HG03175 (cell line): ENCODE measurements at regions not wholly inside any gene's neighbourhood (a gene's known extent, or its start where the extent isn't known, plus 50 kb on each side); places are given as distances from the start of the nearest gene placed in this dataset.
"Not testable (repeated sequence)": the region's sequence is repeated elsewhere in the genome, so short reads cannot be mapped to it uniquely, and the experiment has no call there.

Experiments used
- ATAC-seq: cut with Tn5 transposase; IDR thresholded peaks from one replicate; pipeline ENCODE4 v1.9.1; 2021; ENCODE audit warnings: mild to moderate bottlenecking, moderate library complexity; ENCODE audit not compliant: unreplicated experiment

GRCh38 chr7:89616829-89617228, 537.4 kb upstream of the STEAP1 start:
- ATAC-seq = not testable (repeated sequence)

DNA sequence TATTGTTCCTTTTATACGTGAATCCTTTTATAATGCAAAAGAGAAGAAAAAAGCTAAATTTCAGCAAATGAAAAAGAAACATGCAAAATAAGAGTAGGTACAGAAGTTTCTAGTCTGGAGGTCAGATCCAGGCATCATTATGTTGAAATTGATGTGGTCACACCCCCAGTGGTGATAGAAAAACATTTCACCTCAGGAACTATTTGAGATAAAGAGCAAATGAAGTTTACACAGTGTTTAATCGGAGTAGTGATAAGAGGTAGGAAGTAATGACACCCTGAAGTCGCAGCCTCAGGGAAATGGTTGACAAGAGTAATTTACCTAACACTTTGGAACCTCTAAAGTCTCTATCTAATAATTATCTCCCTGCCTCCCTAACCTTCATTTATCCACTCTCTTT, 536.0 kb upstream of the STEAP1 start:
- ATAC-seq = no peak

DNA sequence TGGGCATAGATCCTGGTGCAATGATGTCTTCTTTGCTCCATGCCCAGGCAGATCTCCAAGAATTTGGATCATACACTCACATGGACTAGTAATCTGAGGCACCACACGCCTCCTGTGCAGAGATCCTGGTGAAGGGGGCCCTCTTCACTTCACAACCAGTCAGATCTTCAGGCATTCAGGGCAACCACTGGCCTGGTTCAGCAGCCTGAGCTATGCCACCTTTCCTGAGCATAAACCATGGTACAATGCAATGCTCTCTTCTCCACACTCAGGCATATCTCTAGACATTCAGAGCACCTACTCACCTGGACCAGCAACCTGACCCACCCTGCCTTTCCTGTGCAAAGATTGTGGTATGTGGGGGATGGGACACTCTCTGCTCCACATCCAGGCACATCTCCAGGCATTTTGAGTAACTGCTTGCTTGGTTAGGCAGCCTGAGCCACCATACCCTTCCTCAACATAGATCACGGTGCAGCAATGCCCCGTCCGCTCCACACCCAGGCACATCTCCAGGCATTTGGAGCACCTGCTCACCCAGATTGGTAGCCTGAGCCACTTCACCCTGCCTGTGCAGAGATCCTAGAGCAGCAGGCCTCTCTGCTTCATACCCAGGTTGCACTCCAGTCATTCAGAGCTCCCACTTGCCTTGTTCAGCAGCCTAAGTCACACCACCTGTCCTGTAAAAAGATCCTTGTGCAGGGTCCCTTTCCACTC, 532.2 kb upstream of the STEAP1 start:
- no peak for ATAC-seq

- peak; percentile 94 for ATAC-seq
Measured at GRCh38 chr7:89623018-89623672, 531.1 kb upstream of the STEAP1 start.

DNA sequence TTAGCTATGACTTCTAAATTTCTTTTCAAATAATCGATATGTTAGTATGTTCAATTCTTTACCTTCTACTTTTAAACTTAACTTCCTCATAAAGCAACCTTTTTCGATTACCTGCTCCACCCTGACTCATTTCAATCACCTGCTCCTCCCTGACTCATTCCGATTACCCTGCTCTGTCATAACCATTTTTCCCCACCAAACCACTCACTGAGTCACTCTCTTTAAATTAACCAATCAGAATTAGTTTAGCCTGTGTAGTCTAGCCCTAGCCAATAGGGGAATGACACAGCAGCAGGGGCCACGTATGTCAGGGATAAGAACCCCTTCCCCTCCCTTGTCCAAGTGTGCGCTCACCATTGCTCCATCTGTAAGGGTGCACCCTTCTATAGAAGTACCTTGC, 530.1 kb upstream of the STEAP1 start:
- not testable (repeated sequence) for ATAC-seq

DNA sequence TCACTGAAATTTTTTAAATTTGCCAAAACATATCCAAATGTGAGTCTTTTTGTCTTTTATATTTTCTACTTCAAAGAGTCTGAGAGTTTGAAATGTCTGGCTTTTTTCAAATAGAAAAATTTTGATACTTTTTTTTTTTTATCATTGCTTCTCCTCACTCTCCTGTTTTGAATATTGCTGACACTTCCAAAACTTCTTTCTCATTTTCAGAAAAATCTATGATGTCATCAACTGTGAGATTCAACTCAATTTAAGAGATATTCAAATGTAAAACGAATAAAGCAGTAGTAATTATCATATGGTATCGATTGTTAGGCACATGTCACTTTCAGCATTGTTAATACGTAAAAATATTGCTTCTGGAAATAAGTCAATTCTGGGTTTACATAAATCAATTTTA, 505.8 kb upstream of the STEAP1 start:
- ATAC-seq = no peak

- no peak for ATAC-seq
Measured at GRCh38 chr7:89655946-89656345, 498.3 kb upstream of the STEAP1 start.

GRCh38 chr7:89661876-89662275, 492.4 kb upstream of the STEAP1 start:
- ATAC-seq = no peak

- no peak for ATAC-seq
Measured at GRCh38 chr7:89666136-89666835, 488.0 kb upstream of the STEAP1 start.

- ATAC-seq = no peak
Measured at GRCh38 chr7:89680161-89680560, 474.1 kb upstream of the STEAP1 start.

DNA sequence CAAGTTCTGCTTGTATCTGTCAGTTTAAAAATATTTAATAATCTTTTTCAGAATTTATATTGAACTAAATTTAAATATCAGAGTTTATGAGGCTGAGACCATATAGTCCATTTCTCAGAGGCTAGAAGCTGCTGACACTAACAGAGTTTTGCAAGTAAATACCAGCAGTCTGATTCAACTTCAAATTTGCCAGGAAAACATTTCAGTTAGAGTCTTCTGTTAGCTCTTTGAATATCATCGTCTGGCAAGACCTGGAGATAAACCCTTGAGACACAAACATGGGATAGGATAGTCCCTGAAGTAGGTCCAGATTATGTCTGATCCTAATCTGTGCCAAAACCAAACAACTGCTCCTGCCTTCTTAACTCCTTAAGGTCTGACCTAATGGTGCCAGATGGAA, 472.8 kb upstream of the STEAP1 start:
- no peak for ATAC-seq

GRCh38 chr7:89685287-89685686, 469.0 kb upstream of the STEAP1 start:
- no peak for ATAC-seq

GRCh38 chr7:89687211-89687610, 467.1 kb upstream of the STEAP1 start:
- no peak for ATAC-seq

DNA sequence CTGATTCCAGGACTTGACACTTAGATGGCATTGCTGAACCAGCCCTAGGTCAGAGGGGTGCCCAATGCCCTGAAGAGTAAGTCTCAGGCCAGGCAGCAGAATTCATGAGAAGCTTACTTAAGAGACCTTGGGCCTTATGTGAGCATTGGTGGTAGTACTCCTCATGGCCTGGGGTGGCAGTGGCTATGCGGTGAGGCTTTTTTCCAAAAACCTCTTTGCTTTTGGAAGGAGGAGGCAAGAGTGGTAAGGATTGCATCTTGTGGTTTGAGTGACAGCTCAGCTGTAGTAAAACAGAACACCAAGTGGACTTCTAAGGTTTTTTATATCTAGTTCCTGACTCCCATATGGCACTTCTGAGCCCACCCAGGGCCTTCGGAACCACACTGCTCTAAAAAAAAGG, 459.0 kb upstream of the STEAP1 start:
- ATAC-seq = no peak

DNA sequence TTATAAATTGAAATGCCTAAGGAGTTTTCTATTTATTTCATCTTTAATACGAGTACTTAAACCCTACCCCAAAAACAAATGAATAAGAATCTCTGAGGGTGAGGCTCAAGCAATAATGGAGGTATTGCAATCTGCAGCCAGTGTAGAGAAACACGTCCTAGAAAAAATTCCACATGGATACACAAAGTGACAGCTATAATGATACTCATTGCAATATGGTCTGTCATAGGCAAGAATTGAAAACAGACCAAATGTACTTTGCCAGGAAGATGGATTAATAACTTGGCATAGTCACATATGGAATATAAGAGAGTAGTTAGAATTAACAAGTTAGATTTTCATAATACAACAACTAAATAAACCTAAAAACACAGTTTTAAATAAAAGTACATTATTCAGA, 440.1 kb upstream of the STEAP1 start:
- ATAC-seq = no peak

- not testable (repeated sequence) for ATAC-seq
Measured at GRCh38 chr7:89718941-89719340, 435.3 kb upstream of the STEAP1 start.

DNA sequence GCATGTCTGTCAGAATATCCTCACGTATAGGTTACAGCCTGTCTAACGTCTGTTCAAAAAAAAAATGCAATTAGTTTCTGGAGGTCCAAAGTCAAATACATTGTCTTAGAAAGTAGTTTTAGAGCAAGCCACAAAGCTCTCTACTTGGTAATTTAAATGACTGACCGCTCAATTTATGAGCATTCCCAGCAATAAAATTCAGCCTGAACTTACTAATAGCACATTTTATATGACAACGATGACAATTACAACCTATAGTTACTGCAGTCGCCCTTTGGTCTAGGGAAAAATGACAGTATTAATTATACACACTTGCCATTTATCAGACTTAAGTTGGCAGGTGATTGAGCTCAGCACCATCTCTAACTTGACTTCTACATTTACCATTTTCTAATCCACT, 425.8 kb upstream of the STEAP1 start:
- no peak for ATAC-seq

DNA sequence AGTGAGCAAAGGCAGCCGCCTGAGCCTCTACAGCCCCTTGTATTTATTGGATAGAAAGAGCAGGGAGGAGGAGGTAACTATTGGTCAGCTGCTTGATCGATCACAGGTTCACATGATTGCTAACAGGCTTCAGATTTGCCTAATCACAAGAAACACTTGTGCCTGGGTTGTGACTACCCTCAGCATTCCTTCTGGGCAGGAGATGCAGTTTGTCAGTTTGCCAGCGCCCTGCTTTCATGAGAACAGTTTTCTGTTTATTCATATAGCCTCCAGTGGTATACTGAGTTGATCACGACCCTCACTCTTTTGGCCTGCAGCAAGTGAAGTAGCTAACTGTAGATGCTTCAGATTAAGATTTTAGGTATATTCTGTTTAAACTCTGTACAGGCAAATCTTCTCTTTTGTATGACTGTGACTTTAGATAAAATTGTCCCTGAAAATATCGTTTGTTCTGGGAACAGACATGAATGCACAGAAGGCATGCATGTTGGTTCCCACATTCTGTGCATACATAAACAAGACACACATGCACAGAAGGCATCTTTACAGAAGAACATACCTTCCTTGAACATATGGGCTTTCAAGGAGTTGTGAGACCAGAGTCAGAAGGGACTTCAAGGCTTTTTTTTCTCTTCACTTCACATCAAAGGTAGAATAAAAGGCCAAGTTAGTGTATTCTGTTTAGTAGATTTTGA, 422.4 kb upstream of the STEAP1 start:
- ATAC-seq = no peak

- ATAC-seq = no peak
Measured at GRCh38 chr7:89738549-89738948, 415.7 kb upstream of the STEAP1 start.

DNA sequence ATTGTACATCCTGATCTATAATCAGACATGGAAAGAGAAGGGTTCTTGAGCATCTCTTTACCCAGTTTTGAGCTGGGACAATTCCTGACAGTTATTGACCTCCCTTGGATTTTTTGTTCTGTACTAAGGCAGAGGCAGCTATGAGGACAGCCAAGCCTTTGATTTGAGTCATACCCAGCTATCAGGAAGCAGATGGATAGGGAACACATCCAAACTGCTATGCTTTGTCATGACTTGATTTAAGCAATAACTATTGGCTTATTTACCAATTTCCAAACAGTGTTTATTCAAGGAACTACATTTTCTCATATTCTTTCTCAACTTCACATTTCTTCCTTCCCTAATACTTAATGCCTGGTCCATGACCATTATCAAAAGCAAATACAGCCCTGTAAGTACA, 396.4 kb upstream of the STEAP1 start:
- ATAC-seq = no peak

DNA sequence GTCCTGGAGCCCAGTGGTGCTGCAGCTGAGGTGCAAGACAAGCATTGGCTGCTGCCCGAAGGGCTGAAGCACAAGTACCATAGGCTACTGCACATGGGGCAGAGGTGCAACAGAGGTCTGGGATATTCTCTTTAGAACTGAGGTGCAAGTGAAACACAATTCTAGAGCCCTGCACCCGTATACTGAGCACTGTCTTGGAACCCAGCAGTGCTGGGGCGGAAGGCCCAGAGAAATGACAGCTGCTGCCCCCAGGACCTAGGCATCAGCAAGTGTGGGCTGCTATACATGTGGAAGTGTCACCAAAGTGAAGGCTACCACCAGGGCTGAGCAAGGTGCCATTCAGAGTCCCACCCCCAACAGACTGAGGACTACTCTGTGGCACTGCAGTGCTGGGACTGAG, 393.6 kb upstream of the STEAP1 start:
- no peak for ATAC-seq

GRCh38 chr7:89761173-89761572, 393.1 kb upstream of the STEAP1 start:
- no peak for ATAC-seq
